Fibroblast of skin of scalp (primary cell): ENCODE measurements at regions not wholly inside any gene's neighbourhood (a gene's known extent, or its start where the extent isn't known, plus 50 kb on each side); places are given as distances from the start of the nearest gene placed in this dataset.
"Not testable (repeated sequence)": the region's sequence is repeated elsewhere in the genome, so short reads cannot be mapped to it uniquely, and the experiment has no call there.

ENCODE experiments used
- DNase-seq: peaks from one replicate; pipeline ENCODE4 v3.0.0-alpha.2; 2013

DNA sequence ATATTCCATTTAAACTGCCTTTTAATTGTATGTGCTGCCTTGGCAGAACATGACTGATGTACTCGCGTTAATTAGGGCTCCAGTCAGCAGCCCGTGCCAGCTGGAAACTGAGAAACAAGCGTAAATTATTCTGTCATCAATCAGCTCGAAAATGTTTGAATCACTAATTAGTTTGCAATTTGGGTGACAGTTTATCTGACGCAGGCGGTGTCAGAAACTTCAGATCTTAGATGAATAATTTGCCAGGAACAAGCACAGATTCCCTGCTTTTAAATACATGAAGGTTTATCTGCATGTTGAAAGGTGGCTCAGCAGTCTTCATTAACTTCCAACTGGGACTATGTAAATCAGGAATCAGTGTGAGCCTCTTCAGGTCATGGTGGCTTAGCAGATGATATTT is 176.0 kb upstream of the TLE4 start:
- DNase-seq = no peak

GRCh38 chr9:79396168-79396567 is 175.6 kb upstream of the TLE4 start:
- no peak for DNase-seq

DNA sequence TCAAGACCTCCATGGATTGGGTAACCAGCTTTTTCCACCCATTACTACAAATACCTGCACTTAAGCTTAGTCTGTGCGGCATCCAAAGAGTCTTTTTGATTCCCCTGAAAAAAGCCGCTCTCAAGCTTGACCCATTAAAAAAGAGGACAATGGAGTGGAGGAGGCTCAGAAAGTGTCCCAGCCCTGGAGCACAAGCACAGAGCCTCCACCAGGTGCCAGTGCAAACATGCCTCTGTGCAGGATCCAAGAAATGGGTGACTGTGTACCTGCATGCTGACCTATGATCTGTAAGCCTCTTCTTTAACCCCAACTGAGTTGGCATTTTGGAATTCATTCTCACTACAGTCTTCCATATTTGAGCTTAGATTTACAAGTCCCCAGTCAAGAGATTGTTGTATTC is 168.3 kb upstream of the TLE4 start:
- DNase-seq = no peak

- peak; percentile 13 for DNase-seq
Measured at GRCh38 chr9:79408200-79408599, 163.6 kb upstream of the TLE4 start.

DNA sequence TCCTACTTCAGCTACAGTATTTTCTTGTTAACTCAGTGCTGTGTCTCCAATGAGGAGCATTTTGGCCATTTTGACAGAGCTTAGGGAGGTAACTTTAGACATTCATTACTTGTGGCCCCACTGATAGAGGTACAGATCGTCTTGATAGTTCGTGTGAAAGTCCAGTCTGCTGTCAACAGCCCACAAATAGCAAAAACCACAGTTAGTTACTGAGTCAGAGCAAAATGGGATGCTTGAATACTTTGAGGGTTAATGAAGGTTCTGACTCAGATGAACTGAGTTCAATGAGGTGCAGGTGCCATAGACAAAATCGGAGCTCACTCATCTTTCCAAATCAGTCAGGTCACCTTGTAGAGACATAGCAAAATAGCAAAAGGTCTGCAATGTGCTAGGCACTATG is 163.1 kb upstream of the TLE4 start:
- DNase-seq = peak; percentile 13

- no peak for DNase-seq
Measured at GRCh38 chr9:79409182-79409823, 162.5 kb upstream of the TLE4 start.

GRCh38 chr9:79425840-79426239 is 145.9 kb upstream of the TLE4 start:
- DNase-seq = no peak

DNA sequence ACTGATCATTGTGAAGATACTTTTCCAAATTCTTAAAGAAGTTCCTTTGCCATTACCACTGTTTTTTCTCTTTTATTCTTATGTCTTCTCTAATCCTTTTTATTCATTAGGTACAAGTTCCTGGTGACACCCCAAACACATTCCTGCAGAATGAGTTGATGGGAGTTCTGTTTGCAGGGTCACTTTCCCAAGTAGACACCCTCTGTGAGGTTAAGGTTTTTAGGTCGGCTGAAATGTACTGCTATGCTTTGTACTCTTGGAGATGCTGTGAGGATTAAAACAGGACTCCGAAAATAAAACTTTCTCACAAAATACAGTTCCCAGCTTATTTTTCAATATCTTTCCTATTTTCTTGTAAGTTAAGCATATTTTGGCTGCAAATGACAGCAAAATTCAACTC is 143.3 kb upstream of the TLE4 start:
- DNase-seq = no peak

DNA sequence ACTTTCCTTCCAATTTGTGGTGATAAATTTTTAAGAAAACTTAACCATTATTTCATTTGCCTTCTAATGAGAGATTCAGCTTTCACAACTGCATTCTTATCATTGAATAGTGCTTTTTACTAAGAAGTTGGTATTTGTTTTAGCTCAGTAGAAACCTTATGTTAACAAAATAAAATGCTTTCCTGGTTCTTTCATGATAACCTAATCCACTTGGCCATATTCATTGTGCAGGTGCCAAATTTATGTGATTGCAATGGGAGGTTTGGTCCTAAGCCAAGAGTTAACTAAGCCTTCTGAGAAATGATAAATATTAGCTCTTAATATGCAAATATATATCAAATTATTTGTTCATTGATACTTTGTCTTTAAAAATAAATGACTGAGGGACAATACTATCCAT is 141.1 kb upstream of the TLE4 start:
- no peak for DNase-seq

DNA sequence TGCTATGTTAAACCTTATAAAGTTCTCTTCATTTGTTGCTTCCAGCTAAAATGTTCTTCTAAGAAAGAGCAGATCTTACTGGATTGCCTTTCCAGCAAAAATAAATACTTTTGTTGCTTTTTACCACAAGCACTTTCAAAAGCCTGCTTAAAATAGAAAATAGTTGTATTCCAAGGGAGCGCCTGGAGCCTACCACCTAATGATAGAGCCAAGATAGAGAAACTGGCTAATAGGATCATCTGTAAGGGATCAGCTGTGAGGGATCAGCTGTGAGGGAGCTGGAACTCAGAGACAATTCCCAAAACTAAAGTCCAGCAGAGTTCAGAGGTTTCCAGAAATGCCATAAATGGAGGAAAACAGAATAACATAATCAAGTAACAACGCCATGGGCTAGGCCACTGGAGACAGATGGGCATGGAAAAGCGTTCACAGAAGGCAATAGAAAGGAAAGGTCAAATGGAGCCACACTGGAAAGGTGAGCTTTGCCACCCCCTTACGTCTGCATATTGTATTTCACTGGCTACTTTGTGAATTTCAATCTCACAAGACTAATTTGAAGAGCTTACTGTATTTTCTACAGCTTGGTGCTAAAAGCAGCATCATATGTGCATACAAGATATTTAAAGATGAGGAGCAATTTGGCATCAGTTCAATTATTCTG is 140.6 kb upstream of the TLE4 start:
- DNase-seq = no peak

GRCh38 chr9:79432485-79432884 is 139.3 kb upstream of the TLE4 start:
- DNase-seq = no peak

- no peak for DNase-seq
Measured at GRCh38 chr9:79433703-79434102, 138.1 kb upstream of the TLE4 start.

DNA sequence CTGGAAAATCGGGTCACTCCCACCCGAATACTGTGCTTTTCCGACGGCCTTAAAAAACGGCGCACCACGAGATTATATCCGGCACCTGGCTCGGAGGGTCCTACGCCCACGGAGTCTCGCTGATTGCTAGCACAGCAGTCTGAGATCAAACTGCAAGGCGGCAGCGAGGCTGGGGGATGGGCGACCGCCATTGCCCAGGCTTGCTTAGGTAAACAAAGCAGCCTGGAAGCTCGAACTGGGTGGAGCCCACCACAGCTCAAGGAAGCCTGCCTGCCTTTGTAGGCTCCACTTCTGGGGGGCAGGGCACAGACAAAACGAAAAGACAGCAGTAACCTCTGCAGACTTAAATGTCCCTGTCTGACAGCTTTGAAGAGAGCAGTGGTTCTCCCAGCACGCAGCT is 132.5 kb upstream of the TLE4 start:
- not testable (repeated sequence) for DNase-seq

DNA sequence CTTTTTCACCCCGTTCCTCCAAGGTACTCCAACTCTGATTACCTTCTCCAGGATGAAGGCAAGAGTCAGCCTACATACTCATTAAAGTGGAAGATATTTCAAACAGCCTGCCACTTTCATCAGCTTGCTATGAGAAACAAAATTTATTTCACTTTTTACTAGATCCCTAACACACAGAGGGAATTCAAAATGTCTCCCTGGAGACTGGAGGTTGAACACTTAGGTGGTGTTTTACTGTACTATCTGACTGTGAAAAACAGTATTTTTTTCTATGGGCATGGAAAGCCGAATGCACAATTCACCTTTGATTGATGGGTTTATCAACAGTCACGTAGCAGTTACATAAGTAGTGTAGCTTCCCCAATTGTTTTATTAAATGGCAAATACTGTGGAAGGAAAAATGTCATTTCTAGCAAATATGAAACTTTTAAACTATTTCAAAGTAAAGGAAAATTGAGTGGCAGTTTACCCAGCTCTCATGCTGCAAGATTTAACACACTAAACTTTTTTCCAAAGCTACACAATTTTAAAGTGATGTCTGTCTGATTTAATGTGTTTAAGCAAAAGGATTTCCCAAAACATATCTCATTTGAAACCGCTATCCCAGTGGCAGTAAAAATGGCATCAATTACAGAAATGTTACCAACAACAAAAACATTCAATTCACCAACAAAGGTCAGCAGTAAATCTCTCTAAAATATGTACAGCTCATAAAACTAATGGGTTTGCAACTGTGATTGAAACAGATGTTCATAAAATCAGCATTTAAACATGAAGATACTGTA is 125.0 kb upstream of the TLE4 start:
- no peak for DNase-seq

DNA sequence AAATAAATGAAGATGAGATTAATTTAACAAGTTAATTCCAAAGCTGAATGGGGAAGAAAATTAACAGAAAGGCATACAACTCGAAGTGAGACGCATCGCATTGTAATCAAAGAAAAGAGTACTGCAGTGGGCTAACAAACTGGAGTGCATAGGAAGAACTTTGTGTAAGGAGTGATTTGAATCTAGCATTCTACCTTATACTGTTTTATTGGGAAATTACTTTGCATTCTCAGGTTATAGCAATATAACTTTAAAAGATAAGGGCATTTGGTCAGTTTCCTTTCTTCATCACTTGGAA is 124.5 kb upstream of the TLE4 start:
- DNase-seq = no peak

- DNase-seq = no peak
Measured at GRCh38 chr9:79447762-79448161, 124.0 kb upstream of the TLE4 start.

- no peak for DNase-seq
Measured at GRCh38 chr9:79452265-79452664, 119.5 kb upstream of the TLE4 start.

- no peak for DNase-seq
Measured at GRCh38 chr9:79461712-79462111, 110.1 kb upstream of the TLE4 start.

DNA sequence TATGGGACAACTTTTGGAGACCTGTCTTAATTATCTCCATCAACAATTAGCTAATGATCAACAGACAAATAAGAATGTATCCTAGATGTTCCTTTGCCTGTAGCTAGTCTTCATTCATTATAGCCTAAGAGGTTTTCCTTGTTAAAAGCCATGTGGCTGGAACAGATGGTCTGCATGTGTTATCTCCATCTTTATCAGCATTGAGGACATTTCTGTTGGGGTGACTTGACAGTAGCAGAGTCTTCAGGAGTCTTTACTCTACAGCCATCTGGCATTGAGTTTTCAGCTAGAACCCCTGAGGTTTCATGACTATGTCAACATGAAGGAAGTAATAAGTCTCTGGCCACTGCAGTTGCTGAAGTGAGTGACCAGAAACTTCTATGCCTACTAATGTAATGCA is 106.6 kb upstream of the TLE4 start:
- DNase-seq = no peak

DNA sequence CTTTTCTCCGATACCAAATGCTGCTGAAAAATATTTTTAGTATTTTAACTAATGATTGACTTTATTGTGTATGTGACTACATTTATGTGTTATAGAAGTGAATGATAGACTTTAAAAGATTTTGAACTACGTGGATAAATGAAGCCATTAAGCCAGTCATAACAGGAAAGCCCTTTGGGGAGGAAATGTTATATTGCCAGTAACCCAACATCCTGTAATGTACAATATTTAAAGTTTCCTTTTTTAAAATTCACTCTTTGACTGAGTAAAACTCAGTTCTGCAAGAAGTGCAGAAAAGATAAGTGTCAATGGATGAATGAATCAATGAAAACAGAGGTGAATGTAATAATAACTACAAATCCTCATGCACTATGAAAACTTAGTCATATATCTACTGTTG is 102.6 kb upstream of the TLE4 start:
- DNase-seq = no peak

DNA sequence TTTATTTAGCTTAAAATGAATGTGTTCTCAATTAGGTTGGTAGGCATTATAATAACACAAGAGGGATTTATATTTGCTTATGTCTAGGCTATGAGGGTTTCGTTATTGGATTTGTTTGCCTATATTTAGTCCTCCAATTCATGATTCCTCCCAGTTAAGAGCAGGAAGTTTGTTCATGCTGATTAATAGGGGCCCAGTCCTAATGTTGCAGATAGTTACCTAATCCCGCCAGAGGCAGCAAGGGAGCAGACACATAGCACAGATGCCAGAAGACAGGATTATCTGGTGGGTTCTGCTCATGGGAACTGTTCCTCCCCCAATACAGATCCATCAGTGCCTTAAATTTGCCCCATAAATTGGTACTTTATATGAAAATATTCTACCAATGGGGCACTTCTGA is 100.8 kb upstream of the TLE4 start:
- no peak for DNase-seq

GRCh38 chr9:79471580-79472543 is 99.9 kb upstream of the TLE4 start:
- peak; percentile 71 for DNase-seq

DNA sequence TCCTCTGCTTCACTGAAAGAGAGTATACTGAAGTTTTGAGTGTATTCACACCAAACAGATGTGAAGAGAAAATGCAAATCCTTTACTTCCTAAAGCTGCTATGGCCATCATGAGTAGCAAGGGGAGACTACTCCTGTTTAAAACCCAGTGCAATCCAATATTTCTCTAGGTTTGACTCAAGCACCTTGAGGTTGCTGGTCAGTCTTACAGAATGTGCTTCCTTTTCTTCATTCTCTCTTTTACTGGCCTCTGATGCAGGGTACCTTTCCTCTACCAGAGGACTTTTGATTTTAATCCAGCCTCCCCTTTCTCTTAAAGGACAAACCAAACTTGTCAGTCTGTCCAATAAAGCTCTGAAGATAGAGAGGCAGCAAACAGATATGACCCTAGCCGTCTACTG is 98.1 kb upstream of the TLE4 start:
- no peak for DNase-seq
